ENCODE measurements at regions not wholly inside any gene's neighbourhood (a gene's known extent, or its start where the extent isn't known, plus 50 kb on each side); places are given as distances from the start of the nearest gene placed in this dataset.
"Not testable (repeated sequence)": the region's sequence is repeated elsewhere in the genome, so short reads cannot be mapped to it uniquely, and the experiment has no call there.

DNA sequence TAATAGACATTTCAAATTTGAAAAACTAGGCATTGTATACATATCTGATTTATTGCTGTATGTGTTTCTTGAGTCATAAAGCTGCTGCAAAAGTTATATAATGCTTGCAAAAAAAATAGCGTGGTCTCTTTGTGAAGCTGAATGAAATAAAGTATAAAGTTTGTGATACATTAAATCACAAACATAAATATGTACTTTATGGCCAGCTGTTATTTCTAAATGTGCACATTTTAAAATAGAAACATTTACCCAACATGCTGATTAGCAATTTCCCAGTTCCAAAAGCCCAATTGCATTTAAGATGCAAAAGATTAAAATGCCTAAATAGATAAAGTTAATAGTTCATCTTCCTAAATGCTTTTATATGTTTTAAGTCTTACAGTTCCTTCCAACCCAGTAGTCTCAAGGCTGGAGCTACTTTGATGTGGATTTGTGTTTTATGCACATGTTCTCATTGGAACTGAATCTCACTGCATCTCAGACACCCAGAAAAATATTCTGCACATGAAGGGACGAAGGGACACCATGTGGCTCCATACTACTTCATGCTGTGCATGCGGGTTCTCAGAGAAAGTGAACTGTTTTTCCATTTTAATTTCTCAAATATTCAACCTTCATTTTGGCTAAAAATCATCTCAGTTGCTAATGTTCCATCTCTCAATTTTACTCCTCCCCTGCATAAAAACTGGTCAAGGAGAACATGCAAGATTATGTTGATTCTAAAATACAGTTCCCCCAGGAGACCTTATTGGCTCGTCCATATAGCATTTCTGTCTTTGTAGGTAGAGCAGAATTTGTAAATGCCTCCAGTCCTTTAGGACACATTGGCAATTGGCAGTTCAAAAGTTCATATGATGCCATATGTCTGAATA is 304.6 kb downstream of the MTX2 start:
- DNase-seq (ENCODE audit: low read depth) = no peak

DNA sequence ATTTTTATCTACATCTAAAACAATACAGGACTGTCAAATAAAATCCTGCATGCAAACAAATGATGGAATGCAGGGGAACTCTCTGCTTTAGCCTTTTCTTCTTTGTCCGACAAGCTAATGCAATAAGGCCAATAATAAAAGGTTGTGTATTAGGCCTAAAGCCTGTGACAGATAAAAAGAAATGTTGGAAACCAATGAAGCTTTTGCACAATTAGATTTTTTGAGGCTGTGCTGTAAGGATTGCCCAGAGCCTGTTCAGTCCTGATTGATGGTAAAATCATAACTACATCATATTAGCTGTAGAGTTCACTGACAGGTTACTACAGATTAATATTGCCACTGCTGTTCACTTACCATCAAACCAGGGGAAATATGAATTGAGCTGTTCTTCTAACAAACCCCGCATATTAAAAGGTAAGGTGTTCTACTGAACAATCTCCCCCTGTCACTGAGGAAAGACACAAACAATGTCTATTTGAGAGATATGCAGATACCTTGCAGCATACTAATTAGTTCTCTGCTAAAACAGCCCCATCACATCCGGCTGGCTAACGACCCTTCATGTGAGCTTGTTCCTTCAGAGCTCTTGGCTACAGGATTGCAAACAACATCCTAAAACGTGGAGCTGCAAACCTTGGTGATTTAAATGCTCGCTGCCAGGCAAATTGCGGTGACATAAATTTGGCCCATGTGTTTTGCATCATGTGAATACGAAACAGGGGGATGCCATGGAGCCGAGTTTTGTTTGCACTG is 305.4 kb downstream of the MTX2 start:
- DNase-seq (ENCODE audit: low read depth) = no peak

DNA sequence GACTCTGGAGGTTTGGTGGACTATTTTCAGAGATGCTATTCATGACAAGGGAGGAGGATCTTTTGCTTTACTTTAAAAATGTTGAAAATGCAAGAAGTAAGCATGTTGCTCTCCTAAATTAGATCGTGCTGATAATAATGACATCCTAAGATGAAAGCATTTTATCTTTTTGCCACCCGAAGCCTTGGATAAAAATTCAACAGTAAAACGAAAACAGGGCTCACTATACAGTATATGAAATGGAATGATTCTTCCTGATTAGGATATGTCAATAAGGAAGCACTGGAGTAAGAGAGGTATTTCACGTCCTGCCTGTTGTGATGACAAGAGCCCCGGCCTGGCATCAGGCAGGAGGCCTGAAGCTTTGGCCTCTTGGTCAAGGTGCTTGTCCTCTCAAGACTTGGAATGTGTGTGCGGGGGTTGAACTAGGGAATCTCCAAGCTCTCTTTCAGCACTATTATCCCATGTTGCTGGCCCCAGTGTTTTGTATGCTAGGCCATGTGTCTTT is 306.0 kb downstream of the MTX2 start:
- DNase-seq (ENCODE audit: low read depth) = no peak

DNA sequence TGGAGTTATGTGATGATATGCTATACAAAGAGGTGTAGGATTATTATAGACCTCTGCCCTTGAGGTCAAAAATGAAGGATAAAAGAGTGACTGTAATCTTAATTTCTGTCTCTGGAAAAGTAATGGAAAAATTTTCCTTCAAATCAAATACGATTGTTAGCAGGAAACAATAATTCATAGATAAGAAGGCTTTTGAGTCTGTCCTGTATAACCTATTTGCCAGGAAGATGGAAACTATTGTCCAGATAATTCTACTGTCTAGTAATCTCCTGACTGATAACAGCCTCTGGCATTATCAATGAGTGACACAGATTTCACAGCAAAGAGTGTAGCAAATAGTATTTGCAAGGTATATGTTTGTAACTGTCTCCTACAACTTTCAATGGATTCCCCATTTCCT is 307.8 kb downstream of the MTX2 start:
- no peak for DNase-seq (ENCODE audit: low read depth)

DNA sequence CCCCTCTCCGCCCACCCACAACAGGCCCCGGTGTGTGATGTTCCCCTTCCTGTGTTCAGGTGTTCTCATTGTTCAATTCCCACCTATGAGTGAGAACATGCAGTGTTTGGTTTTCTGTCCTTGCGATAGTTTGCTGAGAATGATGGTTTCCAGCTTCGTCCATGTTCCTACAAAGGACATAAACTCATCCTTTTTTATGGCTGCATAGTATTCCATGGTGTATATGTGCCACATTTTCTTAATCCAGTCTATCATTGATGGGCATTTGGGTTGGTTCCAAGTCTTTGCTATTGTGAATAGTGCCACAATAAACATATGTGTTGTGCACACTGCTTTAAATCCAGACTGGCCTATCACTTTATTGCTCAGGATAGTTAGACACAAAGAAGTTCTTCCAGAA is 309.1 kb downstream of the MTX2 start:
- DNase-seq (ENCODE audit: low read depth) = not testable (repeated sequence)

DNA sequence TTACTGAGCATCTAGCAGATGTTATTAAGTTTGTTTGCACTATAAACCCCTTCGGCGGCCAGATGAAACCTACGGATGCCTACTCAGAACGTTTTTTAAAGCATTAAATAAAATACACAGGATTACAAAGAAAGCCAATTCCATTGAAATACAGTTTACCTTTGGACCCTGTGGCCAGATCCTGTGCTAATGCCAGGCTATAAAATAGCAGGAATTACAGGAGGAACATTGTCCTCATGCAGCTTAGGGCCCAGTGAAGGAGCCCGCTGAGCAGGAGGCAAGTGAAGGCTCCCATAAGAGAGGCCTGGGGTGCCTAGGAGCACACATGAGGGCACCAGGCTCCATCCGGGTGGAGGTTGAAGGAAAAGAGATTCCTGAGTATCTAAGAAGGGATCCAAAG is 310.4 kb downstream of the MTX2 start:
- no peak for DNase-seq (ENCODE audit: low read depth)

DNA sequence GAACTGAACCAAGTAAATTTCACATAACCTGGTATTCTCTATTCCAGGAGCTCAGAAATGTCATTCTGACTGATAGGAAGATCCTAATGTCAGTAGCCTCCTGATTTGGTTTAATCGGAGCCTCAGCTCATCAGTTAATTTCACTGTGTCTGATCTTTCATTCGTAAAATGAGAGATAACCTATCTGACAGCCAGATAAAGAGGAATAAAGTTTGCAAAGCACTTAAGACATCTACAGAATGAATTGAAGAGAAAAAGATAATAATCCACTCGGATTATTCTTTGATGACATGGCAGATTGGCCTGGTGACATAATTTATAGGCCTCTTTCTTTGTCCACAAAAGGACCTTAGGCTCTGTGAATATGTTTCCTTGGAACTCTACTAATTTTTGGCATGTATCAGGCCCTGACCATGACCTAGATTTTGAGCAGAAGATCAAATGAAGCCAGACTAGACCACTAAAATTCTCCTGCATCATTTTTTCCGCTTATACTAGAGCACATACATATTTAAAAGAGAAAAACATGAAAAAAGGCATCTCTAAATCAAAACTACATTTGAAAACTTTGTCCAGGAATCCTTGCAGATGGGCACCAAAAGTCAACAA is 312.4 kb downstream of the MTX2 start:
- no peak for DNase-seq (ENCODE audit: low read depth)

DNA sequence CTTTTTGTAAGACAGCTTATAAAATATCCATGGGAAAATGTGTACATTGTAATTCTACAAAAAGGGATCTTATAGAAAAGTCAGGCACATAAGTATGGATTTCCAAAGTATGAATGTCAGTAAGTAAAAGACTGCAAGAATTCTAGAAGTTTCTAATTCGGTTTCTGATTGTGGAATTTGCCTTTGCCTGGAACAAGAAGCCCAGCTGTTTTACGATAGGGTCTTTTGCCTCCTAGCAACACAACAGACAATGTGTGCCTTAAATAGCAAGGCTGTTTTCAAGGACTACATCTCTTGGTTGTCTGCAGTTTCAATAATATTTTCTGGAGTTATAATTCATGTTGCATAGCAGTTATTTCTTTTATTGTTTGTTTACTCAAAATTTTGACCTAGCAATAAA is 312.9 kb downstream of the MTX2 start:
- no peak for DNase-seq (ENCODE audit: low read depth)

DNA sequence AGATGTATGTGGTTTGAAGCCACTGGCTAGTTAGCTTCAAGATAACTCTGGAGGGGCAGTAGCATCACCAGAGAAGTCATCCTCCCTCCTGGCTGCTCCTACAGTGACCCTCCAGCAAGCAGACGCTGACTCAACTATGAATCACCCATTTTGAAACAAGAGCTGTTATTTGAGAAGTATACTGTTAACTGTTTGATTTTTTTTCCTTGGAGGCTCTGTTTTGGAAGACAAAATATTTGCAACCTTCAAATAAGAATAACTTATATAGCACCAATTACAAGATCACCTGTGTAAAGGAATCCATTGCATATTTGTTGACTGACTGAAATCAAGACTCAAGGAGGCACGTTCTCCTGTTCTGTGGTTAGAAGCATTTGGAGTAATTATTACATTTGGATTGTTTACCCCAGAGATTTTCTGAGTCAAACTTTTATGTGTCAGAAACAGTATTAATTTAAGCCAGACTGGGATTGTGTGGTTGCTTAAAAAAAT is 313.8 kb downstream of the MTX2 start:
- no peak for DNase-seq (ENCODE audit: low read depth)

DNA sequence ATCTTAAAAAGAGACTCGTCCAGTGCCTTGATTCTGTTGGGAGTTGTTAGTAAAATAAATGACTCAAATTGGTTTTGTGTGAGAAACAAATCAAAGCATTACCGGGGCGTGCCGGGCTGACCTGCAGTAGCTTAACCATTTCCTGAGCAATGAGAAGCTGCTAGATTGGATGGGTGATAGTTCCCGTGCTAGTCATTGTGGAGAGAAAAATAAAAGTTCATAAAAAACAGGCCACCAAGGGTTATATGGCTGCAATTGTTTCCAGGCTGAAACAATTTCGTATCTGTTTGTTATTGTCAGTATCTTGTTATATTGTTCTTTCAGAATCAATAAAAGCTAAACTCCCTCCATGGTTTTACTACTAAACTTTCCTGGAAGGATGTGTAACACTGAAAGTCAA is 314.4 kb downstream of the MTX2 start:
- no peak for DNase-seq (ENCODE audit: low read depth)

DNA sequence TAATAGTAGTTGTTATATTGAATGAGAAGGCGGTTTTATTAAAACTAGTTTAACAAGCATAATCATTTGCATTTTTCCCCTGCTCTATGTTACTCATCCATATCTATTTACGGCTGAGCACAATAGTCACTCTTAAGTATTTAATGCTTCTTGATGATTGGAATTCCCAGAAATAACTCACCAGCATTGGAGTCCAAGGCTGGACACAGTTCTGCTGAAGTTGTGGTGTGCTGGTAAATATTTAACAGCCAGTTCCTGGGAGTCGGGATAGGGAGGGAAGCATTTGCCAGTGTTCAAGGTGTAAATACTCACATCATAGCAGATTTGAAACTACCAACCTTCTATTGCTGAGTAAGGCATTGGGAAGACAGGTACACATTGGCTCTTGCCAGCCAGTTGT is 315.1 kb downstream of the MTX2 start:
- no peak for DNase-seq (ENCODE audit: low read depth)

DNA sequence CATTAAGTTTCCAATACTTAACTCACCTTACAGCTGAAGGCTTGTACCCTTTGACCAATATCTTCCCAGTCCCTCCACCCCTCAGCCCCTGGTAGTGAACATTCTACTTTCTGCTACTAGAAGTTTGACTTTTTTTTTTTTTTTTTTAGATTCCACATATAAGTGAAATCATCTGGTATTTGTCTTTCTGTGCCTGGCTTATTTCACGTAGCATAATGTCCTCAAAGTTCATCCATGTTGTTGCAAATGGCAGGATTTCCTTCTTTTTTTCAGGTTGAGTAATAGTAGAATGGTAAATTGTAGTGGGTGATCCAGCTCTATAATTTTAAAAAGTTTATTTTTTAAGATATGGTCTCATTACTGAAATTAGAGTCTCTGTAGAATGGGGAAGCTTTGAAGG is 316.0 kb downstream of the MTX2 start:
- DNase-seq (ENCODE audit: low read depth) = no peak

DNA sequence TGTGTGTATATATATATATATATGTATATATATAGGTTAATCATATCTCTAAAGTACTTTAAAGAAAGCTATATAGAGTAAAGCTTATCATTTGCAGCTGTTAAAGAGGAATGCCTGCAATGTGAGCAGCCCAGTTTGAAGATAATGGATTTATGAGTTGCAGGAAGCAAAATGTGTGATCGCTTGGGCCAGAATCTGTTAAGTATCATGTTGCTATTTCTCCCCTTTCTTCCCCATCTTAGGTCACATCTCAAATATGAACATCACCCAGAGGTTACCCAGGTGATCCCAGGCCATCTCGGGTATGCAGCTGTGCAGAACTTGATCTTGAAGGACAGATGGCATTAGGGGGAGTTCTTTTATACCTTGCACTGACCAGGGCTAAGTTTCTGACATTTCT is 316.5 kb downstream of the MTX2 start:
- DNase-seq (ENCODE audit: low read depth) = no peak

DNA sequence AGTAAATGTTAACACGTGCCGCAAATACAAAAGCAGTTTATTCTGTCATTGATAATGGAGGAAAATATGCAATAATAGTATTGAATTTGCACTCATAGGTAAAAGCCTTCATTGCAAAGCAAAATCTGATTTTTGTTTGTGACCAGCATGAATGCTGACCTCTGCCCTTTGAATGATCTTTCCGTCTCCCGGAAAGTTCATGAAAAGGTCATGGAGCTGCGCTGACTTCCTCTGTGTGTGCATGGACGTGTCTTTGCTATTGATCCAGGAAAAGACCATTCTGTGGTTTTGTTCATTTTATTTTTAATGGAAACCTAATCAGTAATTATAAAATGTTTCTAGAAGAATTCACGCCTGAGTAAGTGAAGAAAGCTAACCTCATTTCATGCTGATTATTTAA is 320.0 kb downstream of the MTX2 start:
- no peak for DNase-seq (ENCODE audit: low read depth)

DNA sequence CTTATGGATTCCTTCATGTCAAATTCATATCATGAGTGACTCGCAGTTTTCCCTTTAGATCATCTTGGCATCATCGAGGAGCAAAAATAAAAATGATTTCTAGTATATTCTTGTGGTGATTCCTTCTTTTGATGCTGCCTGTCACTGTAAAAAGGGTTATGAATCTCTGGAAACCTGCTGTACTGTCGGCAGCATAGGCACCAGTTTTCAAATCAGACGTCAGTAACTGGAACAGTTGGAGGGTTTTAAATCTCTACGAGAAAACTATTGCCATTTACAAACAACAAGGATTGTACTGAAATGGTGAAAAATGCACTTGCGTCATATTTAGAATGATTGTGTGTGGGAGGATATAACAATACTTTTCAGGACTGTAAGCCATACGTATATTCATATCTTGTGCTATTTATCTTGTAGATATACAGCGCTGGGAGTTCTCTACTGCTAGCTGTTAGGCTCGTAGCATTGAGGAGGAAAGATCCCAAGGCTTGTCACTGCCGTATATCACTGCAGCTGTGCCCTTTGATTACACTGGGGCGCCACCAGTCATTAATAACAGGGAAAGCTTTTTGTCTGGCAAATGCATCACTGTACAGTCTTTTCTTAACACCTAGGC is 320.7 kb downstream of the MTX2 start:
- DNase-seq (ENCODE audit: low read depth) = no peak

DNA sequence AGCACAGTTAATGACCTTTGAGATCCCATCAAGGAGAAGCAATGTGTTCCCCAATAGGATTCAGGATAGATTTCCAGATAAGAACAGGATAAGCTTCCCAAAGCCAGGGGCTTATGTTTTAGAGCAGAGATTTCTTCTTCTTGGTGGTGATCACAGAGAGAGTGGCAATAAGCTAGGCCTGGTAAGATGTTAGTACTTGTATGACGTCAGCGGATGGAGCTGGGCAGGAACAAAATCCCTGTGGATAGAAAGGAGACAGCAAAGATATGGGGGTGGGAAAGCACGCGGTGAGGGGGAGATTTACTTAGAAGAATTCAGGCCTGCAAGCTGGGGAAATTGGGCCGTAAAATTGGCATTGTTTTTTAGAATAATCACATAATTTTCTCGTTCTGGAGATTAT is 323.0 kb downstream of the MTX2 start:
- DNase-seq (ENCODE audit: low read depth) = no peak

DNA sequence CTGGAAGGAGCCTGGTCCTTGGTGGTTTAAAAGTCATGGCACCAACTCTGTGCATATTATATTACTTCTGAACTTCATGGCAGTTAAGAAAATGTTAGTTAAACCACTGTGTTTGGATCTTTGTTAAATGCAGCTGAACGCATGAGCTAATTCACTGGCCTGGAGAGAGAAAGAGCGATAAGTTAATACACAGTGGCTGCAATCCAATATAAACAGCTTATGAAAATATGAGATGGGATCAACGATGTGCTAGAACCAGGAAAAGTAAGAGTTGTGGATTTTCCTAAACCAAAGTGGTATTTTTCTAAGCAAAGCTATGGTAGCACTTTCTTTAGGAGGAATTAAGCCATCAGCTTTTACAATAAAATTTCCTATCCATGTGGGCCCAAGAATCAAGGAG is 326.7 kb downstream of the MTX2 start:
- no peak for DNase-seq (ENCODE audit: low read depth)

DNA sequence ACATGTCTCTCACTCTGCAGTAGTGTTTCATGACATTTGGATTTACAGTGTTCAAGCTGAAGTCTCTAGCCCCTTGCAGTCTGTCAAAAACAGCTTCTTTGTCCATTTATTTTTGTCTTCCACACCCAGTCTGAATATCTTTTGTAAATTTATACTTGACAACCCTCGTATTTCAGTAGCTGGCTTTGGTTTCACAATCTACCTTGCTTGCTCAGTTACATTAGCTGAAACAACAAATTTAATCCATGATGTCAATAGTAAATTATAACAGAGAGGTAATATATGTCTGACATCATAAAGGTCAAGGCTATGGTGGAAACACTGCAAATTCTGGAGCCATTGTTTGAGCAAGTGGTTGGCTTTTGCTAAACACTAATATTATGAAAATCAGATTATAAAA is 328.7 kb downstream of the MTX2 start:
- DNase-seq (ENCODE audit: low read depth) = no peak

DNA sequence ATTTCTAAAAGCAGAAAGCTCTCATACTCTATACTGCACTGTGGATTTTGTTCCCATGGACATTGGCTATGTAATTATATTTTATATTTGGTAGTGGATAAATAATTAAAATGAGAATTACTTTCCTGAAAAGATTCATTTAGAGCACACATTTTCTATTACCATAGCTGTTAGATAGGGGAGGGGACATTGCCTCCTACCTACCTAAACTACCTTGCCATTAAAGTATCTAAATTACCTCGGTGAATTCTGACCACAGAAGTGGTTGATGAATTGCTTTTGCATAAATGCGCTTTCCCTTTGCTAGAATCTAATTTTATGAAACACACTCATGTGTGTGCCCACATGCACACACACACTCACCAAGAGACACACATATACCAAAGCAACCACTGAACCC is 329.1 kb downstream of the MTX2 start:
- DNase-seq (ENCODE audit: low read depth) = no peak

DNA sequence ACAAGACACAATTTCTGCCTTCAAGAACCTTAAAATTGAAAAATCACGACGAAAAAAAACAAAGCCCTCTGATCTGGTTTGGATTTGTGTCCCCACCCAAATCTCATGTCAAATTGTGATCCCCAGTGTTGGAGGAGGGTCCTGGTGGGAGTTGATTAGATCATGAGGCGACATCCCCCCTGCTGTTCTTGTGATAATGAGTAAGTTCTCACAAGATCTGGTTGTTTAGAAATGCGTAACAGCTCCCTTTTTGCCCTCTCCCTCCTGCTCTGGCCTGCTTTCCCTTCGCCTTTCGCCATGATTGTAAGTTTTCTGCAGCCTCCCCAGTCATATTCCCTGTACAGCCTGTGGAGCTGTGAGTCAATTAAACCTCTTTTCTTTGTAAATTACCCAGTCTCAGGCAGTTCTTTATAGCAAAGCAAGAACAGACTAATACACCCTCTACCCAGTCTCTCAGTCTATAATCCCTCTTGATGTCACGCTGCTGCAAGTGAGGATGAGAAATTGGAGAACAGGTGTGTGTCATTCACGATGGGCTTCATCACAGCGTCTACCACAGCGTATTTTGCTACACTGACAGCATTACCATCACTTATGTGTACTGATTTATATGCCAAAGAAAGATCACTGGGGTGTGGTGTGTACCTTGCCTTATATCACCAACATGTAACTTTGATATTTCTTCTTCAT is 330.7 kb downstream of the MTX2 start:
- DNase-seq (ENCODE audit: low read depth) = no peak

DNA sequence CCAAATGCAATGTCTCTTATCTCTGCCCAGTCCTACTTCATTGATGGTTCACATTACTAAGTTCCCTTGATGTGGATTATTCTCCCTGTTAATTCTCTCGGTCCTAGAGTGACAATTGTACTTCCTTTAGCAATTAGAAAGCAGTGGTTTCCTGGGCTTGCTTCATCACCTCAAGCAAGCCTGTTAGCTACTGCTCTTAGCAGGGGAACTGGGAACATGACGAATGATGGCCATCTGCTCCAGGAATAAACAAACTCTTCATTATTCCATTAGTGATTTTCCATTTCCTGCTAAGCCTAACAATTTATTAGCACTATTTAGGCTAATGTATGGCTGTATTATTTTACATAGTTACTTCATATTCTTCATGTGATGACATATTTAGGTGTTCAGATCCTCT is 331.8 kb downstream of the MTX2 start:
- no peak for DNase-seq (ENCODE audit: low read depth)

DNA sequence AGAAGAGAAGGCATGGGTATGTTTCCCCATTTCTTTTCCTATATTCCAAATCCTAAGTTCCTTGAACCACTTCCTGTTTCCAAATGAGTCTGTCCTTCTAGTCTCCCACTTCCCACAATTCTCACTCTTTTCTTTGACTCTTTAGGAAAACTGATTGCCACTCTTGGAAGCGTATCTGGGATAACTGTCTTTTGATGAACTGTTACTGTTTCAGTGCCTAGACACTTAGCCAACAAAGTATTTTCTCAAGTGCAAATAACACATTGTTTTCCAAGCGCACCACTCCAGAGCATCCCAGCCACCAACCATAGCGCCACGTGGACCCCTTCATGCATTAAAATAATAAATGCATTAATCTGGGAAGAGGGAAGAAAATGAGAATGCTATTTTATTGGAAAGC is 342.8 kb downstream of the MTX2 start:
- DNase-seq (ENCODE audit: low read depth) = no peak
